OCI-LY3 (cell line): ENCODE measurements at regions not wholly inside any gene's neighbourhood (a gene's known extent, or its start where the extent isn't known, plus 50 kb on each side); places are given as distances from the start of the nearest gene placed in this dataset.

ENCODE experiments used
- H2AFZ ChIP-seq: fragments of 200-600, 300-600 bp; shearing (Covaris generic); 2 replicates; pipeline ENCODE4 v1.6.0; 2014; ENCODE audit warnings: antibody characterized with exemption, low read depth, low read length
- H3K27ac ChIP-seq: fragments of 200-600, 300-600 bp; sonication (generic); 2 replicates; pipeline ENCODE4 v1.5.1; 2014; ENCODE audit warnings: mild to moderate bottlenecking, low read length, moderate library complexity, mixed read lengths
- H3K27me3 ChIP-seq: fragments of 200-600, 300-600 bp; sonication (generic); 2 replicates; pipeline ENCODE4 v1.6.1; 2014; ENCODE audit warnings: low read depth, low read length, mixed read lengths
- H3K36me3 ChIP-seq: fragments of 200-600, 300-600 bp; sonication (generic); replicated peaks from 2 replicates; pipeline ENCODE3; 2014; ENCODE audit warnings: low read depth, low read length, mixed read lengths
- H3K4me1 ChIP-seq: fragments of 300-600, 200-600 bp; sonication (generic); 2 replicates; pipeline ENCODE4 v1.6.1; 2014; ENCODE audit warnings: low read length, mixed read lengths
- H3K4me2 ChIP-seq: fragments of 200-600, 300-600 bp; sonication (generic); 2 replicates; pipeline ENCODE4 v1.6.1; 2014; ENCODE audit warnings: low read length, mixed read lengths
- H3K4me3 ChIP-seq: fragments of 300-600, 200-600 bp; sonication (generic); 2 replicates; pipeline ENCODE4 v1.5.1; 2014; ENCODE audit warnings: antibody characterized with exemption, mild to moderate bottlenecking, low read length, moderate library complexity
- H3K79me2 ChIP-seq: fragments of 300-600, 200-600 bp; shearing (Covaris generic); 2 replicates; pipeline ENCODE4 v1.6.1; 2014; ENCODE audit warnings: mild to moderate bottlenecking, low read length, mixed read lengths
- H3K9ac ChIP-seq: fragments of 300-600, 200-600 bp; shearing (Covaris generic); 2 replicates; pipeline ENCODE4 v1.6.0; 2014; ENCODE audit warnings: mild to moderate bottlenecking, low read length, moderate library complexity
- H3K9me3 ChIP-seq: fragments of 200-600, 300-600 bp; shearing (Covaris generic); 2 replicates; pipeline ENCODE4 v1.6.1; 2014; ENCODE audit warnings: low read length, mixed read lengths; ENCODE audit not compliant: insufficient read depth
- H4K20me1 ChIP-seq: fragments of 200-600, 300-600 bp; sonication (generic); 2 replicates; pipeline ENCODE4 v1.6.1; 2016; ENCODE audit warnings: low read length, mixed read lengths; ENCODE audit not compliant: insufficient read depth
- CTCF ChIP-seq: fragments of 200-600, 300-600 bp; sonication (generic); IDR thresholded peaks from 2 replicates; pipeline ENCODE4 v1.5.1; 2014; ENCODE audit warnings: antibody characterized with exemption, low read length, low read depth
- EZH2phosphoT487 ChIP-seq: fragments of 200-600 bp; shearing (Covaris generic); IDR thresholded peaks from 2 replicates; pipeline ENCODE4 v1.6.1; 2018; ENCODE audit warnings: antibody characterized with exemption, mixed run types, low read depth

GRCh38 chr4:145279122-145279960 is 99.0 kb upstream of the OTUD4 start:
- TF ChIP-seq CTCF: no peak
- TF ChIP-seq EZH2phosphoT487: no peak
- no peaks in the 10 kb centered on the region for H3K4me1 ChIP-seq
- no peak overlapping the region for H3K27ac ChIP-seq
- no peaks in the 10 kb centered on the region for H3K79me2 ChIP-seq
- no peak overlapping the region for H3K9ac ChIP-seq
- no peaks in the 10 kb centered on the region for H3K27me3 ChIP-seq
- no peaks in the 10 kb centered on the region for H3K9me3 ChIP-seq
- no peak overlapping the region for H2AFZ ChIP-seq
- H3K36me3 ChIP-seq: no peaks in the 10 kb centered on the region
- no peaks in the 10 kb centered on the region for H4K20me1 ChIP-seq
- H3K4me2 ChIP-seq: no peak overlapping the region
- no peak overlapping the region for H3K4me3 ChIP-seq

GRCh38 chr4:145278341-145279121 is 98.1 kb upstream of the OTUD4 start:
- Histone ChIP-seq H3K9ac (no peak overlapping the region), H3K9me3 (no peaks in the 10 kb centered on the region), H3K27ac (no peak overlapping the region), H3K4me3 (no peak overlapping the region), H3K79me2 (no peaks in the 10 kb centered on the region), H3K4me1 (no peaks in the 10 kb centered on the region), H3K36me3 (no peaks in the 10 kb centered on the region), H4K20me1 (no peaks in the 10 kb centered on the region), H3K4me2 (no peak overlapping the region), H3K27me3 (no peaks in the 10 kb centered on the region), H2AFZ (no peak overlapping the region)
- TF ChIP-seq CTCF (no peak), EZH2phosphoT487 (no peak)

GRCh38 chr4:145277011-145277410 is 96.6 kb upstream of the OTUD4 start:
- Histone ChIP-seq H3K4me3 (no peak overlapping the region), H3K4me2 (no peak overlapping the region), H3K9ac (no peak overlapping the region), H2AFZ (no peak overlapping the region), H3K4me1 (no peaks in the 10 kb centered on the region), H3K79me2 (no peaks in the 10 kb centered on the region), H3K27me3 (no peaks in the 10 kb centered on the region), H3K9me3 (no peaks in the 10 kb centered on the region), H3K27ac (no peak overlapping the region), H3K36me3 (no peaks in the 10 kb centered on the region), H4K20me1 (no peaks in the 10 kb centered on the region)
- TF ChIP-seq EZH2phosphoT487 (no peak), CTCF (no peak)

GRCh38 chr4:145276050-145276449 is 95.7 kb upstream of the OTUD4 start:
- no peak overlapping the region for H3K4me2 ChIP-seq

More at GRCh38 chr4:145276050-145276449, 95.7 kb upstream of the OTUD4 start:
- H3K36me3 ChIP-seq: no peaks in the 10 kb centered on the region
- H3K9me3 ChIP-seq: no peaks in the 10 kb centered on the region
- H3K27me3 ChIP-seq: no peaks in the 10 kb centered on the region
- no peak overlapping the region for H2AFZ ChIP-seq
- no peak overlapping the region for H3K9ac ChIP-seq
- no peaks in the 10 kb centered on the region for H4K20me1 ChIP-seq
- H3K4me3 ChIP-seq: no peak overlapping the region
- no peak overlapping the region for H3K27ac ChIP-seq
- TF ChIP-seq EZH2phosphoT487 (no peak), CTCF (no peak)
- H3K4me1 ChIP-seq: no peaks in the 10 kb centered on the region
- H3K79me2 ChIP-seq: no peaks in the 10 kb centered on the region
